Inferior parietal cortex (tissue), 1 donor: ENCODE measurements at regions not wholly inside any gene's neighbourhood (a gene's known extent, or its start where the extent isn't known, plus 50 kb on each side); places are given as distances from the start of the nearest gene placed in this dataset.

Source experiments
- DNase-seq: peaks from one replicate; pipeline ENCODE4 v3.0.0-alpha.2; 2016; ENCODE audit errors: extremely low spot score

GRCh38 chr9:134502266-134502791 is 139.3 kb upstream of the COL5A1 start:
- no peak for DNase-seq

- DNase-seq: no peak
Observed at GRCh38 chr9:134502809-134503211, 138.8 kb upstream of the COL5A1 start.

GRCh38 chr9:134503301-134504105 is 138.1 kb upstream of the COL5A1 start:
- DNase-seq: no peak

GRCh38 chr9:134504106-134504385 is 137.6 kb upstream of the COL5A1 start:
- no peak for DNase-seq

GRCh38 chr9:134505032-134505431 is 136.6 kb upstream of the COL5A1 start:
- no peak for DNase-seq

GRCh38 chr9:134509281-134509680 is 132.3 kb upstream of the COL5A1 start:
- no peak for DNase-seq

- DNase-seq: no peak
Observed at GRCh38 chr9:134509817-134510216, 131.8 kb upstream of the COL5A1 start.

- no peak for DNase-seq
Observed at GRCh38 chr9:134514503-134514902, 127.1 kb upstream of the COL5A1 start.

DNA sequence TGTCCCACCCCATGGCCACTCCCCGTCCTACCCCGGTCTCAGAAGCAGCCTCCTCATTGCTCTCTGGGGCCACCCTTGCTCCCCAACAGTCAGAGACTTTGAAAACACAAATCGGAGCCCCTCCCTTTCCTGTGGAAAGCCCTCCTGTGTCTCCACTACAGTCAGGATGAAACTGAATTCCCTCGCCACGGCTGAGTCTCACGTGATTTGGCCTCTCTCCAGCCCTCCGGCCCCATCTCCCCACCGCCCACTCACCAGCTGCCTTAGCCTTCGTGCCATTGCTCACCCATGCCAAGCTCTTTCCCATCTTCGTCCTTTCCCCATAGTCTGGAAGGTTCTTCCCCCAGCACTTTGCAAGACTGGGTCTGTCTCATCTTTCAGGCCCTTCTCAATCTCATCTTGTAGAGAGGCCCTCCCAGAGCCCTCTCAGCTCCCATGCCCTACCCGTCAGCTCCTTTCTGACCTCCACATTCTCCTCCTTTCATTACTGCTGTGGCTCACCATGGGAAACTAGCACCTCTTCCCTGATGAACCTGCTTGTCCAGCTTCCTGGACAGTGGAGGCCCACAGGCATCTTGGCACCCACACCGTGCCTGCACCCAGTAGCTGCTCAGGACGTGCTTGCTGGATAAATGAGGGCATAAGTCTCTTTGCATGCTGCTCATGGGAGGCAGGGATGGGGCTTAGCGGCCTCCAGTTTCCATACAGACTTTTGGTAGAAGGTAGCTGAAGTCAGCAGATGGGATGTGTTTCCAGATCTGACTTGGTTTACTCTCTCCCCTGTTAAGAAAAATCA is 126.4 kb upstream of the COL5A1 start:
- no peak for DNase-seq

GRCh38 chr9:134516464-134516863 is 125.1 kb upstream of the COL5A1 start:
- no peak for DNase-seq

DNA sequence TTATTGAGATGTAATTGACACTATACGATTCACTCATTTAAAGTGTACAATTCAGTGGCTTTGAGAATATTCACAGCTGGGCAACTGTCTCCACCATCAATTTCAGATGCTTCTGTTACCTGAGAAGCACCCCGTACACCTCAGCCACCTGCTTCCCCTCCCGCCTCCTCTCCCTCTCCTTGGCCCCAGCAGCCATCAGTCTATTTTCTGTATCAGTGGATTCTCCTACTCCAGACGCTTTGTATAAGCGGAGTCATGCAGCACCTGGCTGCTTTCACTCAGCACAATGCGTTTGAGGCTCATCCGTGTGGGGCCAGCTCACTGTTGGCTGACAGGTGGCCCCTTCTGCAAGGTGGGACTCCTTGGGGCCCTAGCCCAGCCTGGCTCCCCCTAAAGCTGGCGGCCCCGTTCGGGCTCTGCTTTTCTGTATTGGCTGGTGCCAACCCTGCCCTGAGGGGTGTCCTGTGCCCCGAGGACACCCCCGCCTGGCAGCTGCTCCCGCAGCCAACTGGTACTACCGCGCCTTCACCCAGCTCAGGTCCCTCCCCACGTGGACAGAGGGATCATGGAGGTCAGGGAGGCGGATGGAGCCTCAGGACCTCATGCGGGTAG is 124.4 kb upstream of the COL5A1 start:
- DNase-seq: no peak

GRCh38 chr9:134518004-134518606 is 123.5 kb upstream of the COL5A1 start:
- no peak for DNase-seq

GRCh38 chr9:134519375-134520070 is 122.1 kb upstream of the COL5A1 start:
- no peak for DNase-seq

- DNase-seq: no peak
Observed at GRCh38 chr9:134521817-134522501, 119.6 kb upstream of the COL5A1 start.

DNA sequence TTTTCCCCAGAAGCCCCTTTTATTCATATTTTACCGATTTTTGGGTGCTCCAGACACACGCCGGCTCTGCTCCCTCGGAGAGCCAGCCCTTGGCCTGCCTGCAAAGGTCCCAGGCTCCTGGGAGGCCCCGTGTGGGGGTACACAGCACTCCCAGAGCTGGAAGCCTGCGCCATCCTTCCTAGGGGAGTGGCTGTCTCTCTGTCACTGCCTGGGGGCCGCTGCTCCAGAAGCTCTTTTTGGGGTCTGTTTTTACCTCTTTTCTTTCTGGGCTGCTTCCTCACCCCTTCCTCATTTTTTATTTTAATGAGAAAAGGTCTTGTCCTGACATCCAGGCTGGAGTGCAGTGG is 119.1 kb upstream of the COL5A1 start:
- no peak for DNase-seq

GRCh38 chr9:134522976-134523375 is 118.6 kb upstream of the COL5A1 start:
- no peak for DNase-seq

- no peak for DNase-seq
Observed at GRCh38 chr9:134525070-134525815, 116.4 kb upstream of the COL5A1 start.

DNA sequence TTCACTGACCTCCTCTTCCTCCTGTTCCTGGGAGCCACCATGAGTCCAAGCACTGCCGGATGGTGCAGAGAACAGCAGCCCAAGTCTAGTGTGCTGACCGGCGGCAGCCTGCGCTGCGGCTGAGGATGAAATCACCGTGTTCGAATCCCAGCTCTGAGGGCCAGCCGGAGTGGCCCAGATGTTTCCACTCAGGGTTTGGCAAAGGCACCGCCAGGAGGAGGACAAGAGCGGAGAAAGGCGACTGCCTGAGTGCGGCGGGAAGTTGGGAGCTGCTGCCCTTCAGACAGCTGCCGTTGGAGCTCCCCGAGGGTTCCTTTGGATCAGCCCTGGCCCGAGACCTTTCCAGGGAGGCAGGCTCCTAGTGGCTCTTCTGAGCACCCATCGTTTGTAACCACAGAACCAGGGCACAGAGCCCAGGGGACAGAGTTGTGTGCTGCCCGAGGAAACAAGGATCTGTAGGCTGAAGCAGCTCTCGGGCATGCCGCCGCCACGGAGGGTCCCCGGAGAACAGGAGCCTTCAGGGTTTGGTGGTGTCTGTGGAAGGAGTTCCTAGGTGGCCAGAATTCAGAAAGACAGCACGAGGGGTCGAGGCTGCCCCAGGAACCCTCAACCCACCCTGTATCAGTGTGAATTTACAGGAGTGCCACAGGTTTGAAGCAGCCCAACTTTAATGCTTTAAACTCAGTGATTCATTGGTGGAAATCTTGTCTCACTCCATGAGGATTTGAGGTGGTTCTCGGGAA is 115.6 kb upstream of the COL5A1 start:
- DNase-seq: no peak

GRCh38 chr9:134526584-134527477 is 114.8 kb upstream of the COL5A1 start:
- DNase-seq: no peak
